ENCODE measurements at regions not wholly inside any gene's neighbourhood (a gene's known extent, or its start where the extent isn't known, plus 50 kb on each side); places are given as distances from the start of the nearest gene placed in this dataset.
"Not testable (repeated sequence)": the region's sequence is repeated elsewhere in the genome, so short reads cannot be mapped to it uniquely, and the experiment has no call there.

- no peak for DNase-seq (ENCODE audit: low read depth in 2 of 2)
Observed at GRCh38 chr1:61580417-61580816, 144.5 kb downstream of the TM2D1 start.

- DNase-seq (ENCODE audit: low read depth in 2 of 2): no peak
Observed at GRCh38 chr1:61579802-61580201, 145.1 kb downstream of the TM2D1 start.

- DNase-seq (ENCODE audit: low read depth in 2 of 2): no peak
Observed at GRCh38 chr1:61572046-61572445, 152.9 kb downstream of the TM2D1 start.

- no peak for DNase-seq (ENCODE audit: low read depth in 2 of 2)
Observed at GRCh38 chr1:61570191-61570590, 154.8 kb downstream of the TM2D1 start.

- no peak for DNase-seq (ENCODE audit: low read depth in 2 of 2)
Observed at GRCh38 chr1:61569303-61569621, 155.7 kb downstream of the TM2D1 start.

GRCh38 chr1:61568460-61569302, 156.3 kb downstream of the TM2D1 start:
- no peak for DNase-seq (ENCODE audit: low read depth in 2 of 2)

- no peak for DNase-seq (ENCODE audit: low read depth in 2 of 2)
Observed at GRCh38 chr1:61566177-61566576, 158.8 kb downstream of the TM2D1 start.

GRCh38 chr1:61563611-61564010, 161.3 kb downstream of the TM2D1 start:
- no peak for DNase-seq (ENCODE audit: low read depth in 2 of 2)

GRCh38 chr1:61561666-61562065, 163.3 kb downstream of the TM2D1 start:
- DNase-seq (ENCODE audit: low read depth in 2 of 2): no peak

GRCh38 chr1:61560385-61560784, 164.6 kb downstream of the TM2D1 start:
- DNase-seq (ENCODE audit: low read depth in 2 of 2): no peak

GRCh38 chr1:61556631-61557030, 168.3 kb downstream of the TM2D1 start:
- DNase-seq (ENCODE audit: low read depth in 2 of 2): no peak

GRCh38 chr1:61552630-61553305, 172.2 kb downstream of the TM2D1 start:
- no peak for DNase-seq (ENCODE audit: low read depth in 2 of 2)

GRCh38 chr1:61547302-61547701, 177.6 kb downstream of the TM2D1 start:
- DNase-seq (ENCODE audit: low read depth in 2 of 2): not testable (repeated sequence)

- DNase-seq (ENCODE audit: low read depth in 2 of 2): not testable (repeated sequence)
Observed at GRCh38 chr1:61544870-61545269, 180.1 kb downstream of the TM2D1 start.

- DNase-seq (ENCODE audit: low read depth in 2 of 2): not testable (repeated sequence)
Observed at GRCh38 chr1:61543498-61543897, 181.4 kb downstream of the TM2D1 start.

- no peak for DNase-seq (ENCODE audit: low read depth in 2 of 2)
Observed at GRCh38 chr1:61539720-61540462, 185.1 kb downstream of the TM2D1 start.

- DNase-seq (ENCODE audit: low read depth in 2 of 2): no peak
Observed at GRCh38 chr1:61538228-61538627, 186.7 kb downstream of the TM2D1 start.

- no peak for DNase-seq (ENCODE audit: low read depth in 2 of 2)
Observed at GRCh38 chr1:61536174-61537108, 188.5 kb downstream of the TM2D1 start.

- no peak for DNase-seq (ENCODE audit: low read depth in 2 of 2)
Observed at GRCh38 chr1:61534847-61535246, 190.1 kb downstream of the TM2D1 start.

GRCh38 chr1:61533546-61533945, 191.4 kb downstream of the TM2D1 start:
- no peak for DNase-seq (ENCODE audit: low read depth in 2 of 2)

- no peak for DNase-seq (ENCODE audit: low read depth in 2 of 2)
Observed at GRCh38 chr1:61531716-61532115, 193.2 kb downstream of the TM2D1 start.
